ENCODE measurements at regions not wholly inside any gene's neighbourhood (a gene's known extent, or its start where the extent isn't known, plus 50 kb on each side); places are given as distances from the start of the nearest gene placed in this dataset.
"Not testable (repeated sequence)": the region's sequence is repeated elsewhere in the genome, so short reads cannot be mapped to it uniquely, and the experiment has no call there.

GRCh38 chr13:70518081-70518480, 409.8 kb upstream of the KLHL1 start:
- no peak for DNase-seq (ENCODE audit: low spot score)

GRCh38 chr13:70516226-70516625, 408.0 kb upstream of the KLHL1 start:
- no peak for DNase-seq (ENCODE audit: low spot score)

GRCh38 chr13:70511861-70512417, 403.7 kb upstream of the KLHL1 start:
- DNase-seq (ENCODE audit: low spot score): not testable (repeated sequence)

- no peak for DNase-seq (ENCODE audit: low spot score)
These were observed 397.6 kb upstream of the KLHL1 start for GRCh38 chr13:70505809-70506208.

GRCh38 chr13:70502944-70503343, 394.7 kb upstream of the KLHL1 start:
- DNase-seq (ENCODE audit: low spot score): no peak

GRCh38 chr13:70490320-70490935, 382.2 kb upstream of the KLHL1 start:
- no peak for DNase-seq (ENCODE audit: low spot score)

GRCh38 chr13:70484931-70485330, 376.7 kb upstream of the KLHL1 start:
- DNase-seq (ENCODE audit: low spot score): no peak

GRCh38 chr13:70483599-70484276, 375.5 kb upstream of the KLHL1 start:
- DNase-seq (ENCODE audit: low spot score): no peak

GRCh38 chr13:70473907-70474306, 365.7 kb upstream of the KLHL1 start:
- no peak for DNase-seq (ENCODE audit: low spot score)

GRCh38 chr13:70469077-70469476, 360.8 kb upstream of the KLHL1 start:
- DNase-seq (ENCODE audit: low spot score): no peak

GRCh38 chr13:70457474-70457873, 349.2 kb upstream of the KLHL1 start:
- no peak for DNase-seq (ENCODE audit: low spot score)

GRCh38 chr13:70448820-70449219, 340.6 kb upstream of the KLHL1 start:
- DNase-seq (ENCODE audit: low spot score): no peak

- DNase-seq (ENCODE audit: low spot score): no peak
These were observed 324.1 kb upstream of the KLHL1 start for GRCh38 chr13:70432276-70432805.

- no peak for DNase-seq (ENCODE audit: low spot score)
These were observed 322.0 kb upstream of the KLHL1 start for GRCh38 chr13:70430256-70430655.

GRCh38 chr13:70424928-70425327, 316.7 kb upstream of the KLHL1 start:
- no peak for DNase-seq (ENCODE audit: low spot score)

- DNase-seq (ENCODE audit: low spot score): no peak
These were observed 316.2 kb upstream of the KLHL1 start for GRCh38 chr13:70424428-70424827.

GRCh38 chr13:70415136-70415535, 306.9 kb upstream of the KLHL1 start:
- no peak for DNase-seq (ENCODE audit: low spot score)

- DNase-seq (ENCODE audit: low spot score): no peak
These were observed 300.6 kb upstream of the KLHL1 start for GRCh38 chr13:70408865-70409264.

GRCh38 chr13:70407486-70407885, 299.2 kb upstream of the KLHL1 start:
- DNase-seq (ENCODE audit: low spot score): no peak

GRCh38 chr13:70405266-70405665, 297.0 kb upstream of the KLHL1 start:
- DNase-seq (ENCODE audit: low spot score): no peak

- no peak for DNase-seq (ENCODE audit: low spot score)
These were observed 285.8 kb upstream of the KLHL1 start for GRCh38 chr13:70394031-70394548.

GRCh38 chr13:70391678-70392077, 283.4 kb upstream of the KLHL1 start:
- peak; percentile 80 for DNase-seq (ENCODE audit: low spot score)

- no peak for DNase-seq (ENCODE audit: low spot score)
These were observed 282.7 kb upstream of the KLHL1 start for GRCh38 chr13:70390968-70391367.
